Left forelimb (tissue), 1 donor: ENCODE measurements at regions not wholly inside any gene's neighbourhood (a gene's known extent, or its start where the extent isn't known, plus 50 kb on each side); places are given as distances from the start of the nearest gene placed in this dataset.
A peak's percentile ranks its signal among the peaks of the same experiment; 100 is the strongest.
"Not testable (repeated sequence)": the region's sequence is repeated elsewhere in the genome, so short reads cannot be mapped to it uniquely, and the experiment has no call there.

ENCODE experiments used
- DNase-seq: peaks from one replicate; pipeline ENCODE4 v3.0.0-alpha.2; 2018; ENCODE audit warnings: low spot score

DNA sequence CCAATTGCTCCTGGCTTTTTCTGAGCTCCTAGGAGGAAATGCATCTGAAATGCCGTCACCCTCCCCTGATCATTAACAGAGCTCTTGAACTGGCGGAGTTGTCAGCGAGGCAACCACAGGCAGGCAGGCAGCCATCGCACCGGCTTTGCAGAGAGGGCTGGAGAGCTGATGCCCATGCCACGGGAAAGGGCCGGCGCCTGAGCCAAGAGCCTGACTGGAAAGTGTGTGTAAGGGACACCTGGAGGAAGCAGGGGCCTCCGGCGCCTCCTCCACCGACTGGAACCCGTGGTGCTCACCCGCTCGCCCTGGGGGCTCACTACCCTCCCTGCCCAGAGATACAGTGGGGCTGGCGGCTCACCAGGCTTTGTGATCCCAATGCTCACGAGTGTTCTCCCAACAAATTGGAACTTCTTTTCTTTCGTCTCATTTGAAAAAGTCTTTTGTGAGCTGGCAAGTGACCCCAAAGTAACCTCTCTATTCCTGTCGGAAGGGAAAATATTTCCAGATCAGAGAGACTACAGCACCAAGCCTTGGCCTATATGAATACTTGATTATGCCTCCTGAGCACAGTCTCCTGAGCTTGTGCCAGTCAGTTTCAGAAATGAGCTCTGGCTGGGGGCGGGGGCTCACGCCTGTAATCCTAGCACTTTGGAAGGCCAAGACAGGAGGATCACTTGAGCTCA is 97.7 kb upstream of the SLC25A33 start:
- DNase-seq = peak; percentile 84

DNA sequence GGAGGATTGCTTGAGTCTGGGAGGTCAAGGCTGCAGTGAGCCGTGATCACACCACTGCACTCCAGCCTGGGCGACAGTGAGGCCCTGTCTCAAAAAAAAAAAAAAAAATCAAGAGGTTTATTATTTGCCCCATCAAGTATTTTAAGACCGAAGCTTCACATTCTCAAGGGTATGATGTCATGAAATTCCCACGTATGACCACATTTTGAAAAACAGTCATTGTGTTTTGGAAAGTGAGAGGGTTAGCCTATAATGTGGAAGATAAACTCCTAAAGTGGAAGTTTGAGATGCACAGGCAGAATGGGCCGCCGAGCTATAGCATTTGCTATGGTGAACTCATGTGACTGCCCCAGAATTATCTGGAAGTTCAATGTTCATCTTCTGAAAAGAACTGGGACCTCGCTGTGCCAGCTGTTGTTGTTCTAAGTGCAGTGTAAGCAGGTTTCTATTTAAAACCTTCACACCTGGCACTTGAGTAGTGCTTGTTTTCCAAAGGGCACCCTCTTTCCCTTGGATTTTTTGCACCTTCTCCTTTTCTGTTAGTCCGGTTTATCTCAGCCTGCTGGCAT is 96.9 kb upstream of the SLC25A33 start:
- DNase-seq = no peak

GRCh38 chr1:9442986-9443385 is 96.3 kb upstream of the SLC25A33 start:
- no peak for DNase-seq

DNA sequence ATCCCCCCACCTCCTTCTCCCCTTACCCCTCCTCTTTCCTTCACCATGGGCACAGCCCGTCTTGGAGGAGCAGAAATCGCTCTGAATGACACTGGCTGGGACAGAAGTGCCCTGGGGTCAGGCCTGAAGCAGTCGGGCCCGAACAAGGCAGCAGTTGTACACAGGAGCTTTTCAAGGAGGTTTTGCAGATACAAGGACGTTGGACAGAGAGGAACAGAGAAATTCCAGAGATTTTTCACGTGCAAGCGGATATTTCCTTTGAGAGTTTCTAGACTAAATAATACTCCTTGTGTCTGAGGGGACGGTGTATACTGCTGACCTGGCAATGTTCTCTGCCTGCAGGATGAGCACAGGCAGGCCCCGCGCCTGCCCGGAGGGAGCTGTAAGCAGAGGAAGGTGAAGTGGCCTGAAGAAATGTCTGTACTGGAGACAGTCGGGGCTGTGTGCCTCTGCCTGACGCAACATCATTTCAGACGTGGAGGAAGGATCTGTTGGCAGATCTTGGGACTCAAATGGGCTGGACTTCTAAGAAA is 95.3 kb upstream of the SLC25A33 start:
- no peak for DNase-seq

DNA sequence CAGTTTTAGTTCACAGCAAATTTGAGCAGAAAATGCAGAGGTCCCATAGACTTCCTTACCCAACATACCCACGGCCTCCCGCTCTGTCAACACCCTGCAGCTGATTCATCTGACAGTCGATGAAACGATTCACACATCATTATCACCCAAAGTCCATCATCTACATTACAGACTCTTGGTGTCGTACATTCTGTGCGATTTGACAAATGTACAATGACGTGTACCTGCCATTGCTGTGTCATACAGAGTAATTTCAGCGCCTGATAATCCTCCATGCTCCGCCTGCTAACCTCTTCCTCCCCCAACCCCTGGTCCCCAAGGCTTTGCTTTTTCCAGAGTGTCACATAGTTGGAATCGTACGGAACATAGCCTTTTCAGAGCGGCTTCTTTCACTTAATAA is 94.7 kb upstream of the SLC25A33 start:
- DNase-seq = no peak

DNA sequence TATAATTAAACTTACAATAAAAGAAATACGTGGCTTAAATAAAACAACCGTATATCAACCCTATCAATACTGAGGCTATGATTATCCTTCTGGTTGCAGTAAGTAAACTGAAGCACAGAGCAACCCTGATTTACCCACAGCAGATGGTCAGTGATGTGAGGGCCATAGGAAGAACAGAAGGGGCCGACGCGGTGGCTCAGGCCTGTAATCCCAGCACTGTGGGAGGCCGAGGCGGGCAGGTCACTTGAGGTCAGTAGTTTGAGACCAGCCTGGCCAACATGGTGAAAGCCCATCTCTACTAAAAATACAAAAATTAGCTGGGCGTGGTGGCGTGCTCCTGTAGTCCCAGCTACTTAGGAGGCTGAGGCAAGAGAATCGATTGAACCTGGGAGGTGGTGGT is 94.2 kb upstream of the SLC25A33 start:
- not testable (repeated sequence) for DNase-seq

- no peak for DNase-seq
Observed at GRCh38 chr1:9447215-9447960, 91.9 kb upstream of the SLC25A33 start.

DNA sequence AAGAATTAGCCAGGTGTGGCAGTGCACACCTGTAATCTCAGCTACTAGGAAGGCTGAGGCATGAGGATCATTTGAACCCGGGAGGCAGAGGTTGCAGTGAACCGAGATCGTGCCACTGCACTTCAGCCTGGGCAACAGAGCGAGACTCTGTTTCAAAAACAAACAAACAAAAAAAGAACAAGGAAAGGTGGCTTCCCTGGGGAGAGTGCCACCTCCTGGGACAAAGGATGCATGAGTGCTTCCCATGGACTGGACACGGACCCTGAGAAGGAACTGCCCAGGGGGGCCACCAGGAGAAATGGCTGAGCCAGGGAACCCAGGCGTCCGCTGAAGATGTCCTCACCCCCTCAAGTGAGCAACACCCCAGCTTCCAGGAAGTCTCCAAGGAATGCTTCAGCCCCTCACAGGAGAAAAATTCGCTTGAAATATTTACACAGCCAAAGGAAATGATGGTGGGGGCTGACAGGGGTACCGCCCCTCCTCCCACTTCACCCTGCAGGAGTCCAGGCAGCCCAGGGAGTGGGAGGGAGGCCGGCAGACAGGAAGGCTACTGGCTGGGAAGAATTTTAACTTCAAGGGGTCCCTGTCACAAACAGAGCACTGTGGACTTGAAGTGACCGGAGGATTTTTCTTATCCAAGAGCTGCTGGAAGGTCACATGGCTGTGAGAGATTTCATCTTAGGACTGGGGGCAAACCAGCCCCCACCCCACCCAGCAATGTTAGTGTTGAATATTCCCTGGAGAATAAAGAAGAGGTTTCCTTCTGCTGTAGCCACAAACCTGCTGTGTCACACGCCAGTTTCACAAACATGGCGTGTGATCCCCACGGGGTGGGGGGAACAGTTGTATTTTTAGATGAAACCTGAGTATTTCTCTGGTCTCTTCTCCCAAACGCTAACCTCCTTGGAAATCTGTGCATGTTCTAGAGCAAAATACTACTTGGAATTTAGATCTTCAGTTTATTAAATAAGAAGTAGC is 90.8 kb upstream of the SLC25A33 start:
- DNase-seq = no peak

DNA sequence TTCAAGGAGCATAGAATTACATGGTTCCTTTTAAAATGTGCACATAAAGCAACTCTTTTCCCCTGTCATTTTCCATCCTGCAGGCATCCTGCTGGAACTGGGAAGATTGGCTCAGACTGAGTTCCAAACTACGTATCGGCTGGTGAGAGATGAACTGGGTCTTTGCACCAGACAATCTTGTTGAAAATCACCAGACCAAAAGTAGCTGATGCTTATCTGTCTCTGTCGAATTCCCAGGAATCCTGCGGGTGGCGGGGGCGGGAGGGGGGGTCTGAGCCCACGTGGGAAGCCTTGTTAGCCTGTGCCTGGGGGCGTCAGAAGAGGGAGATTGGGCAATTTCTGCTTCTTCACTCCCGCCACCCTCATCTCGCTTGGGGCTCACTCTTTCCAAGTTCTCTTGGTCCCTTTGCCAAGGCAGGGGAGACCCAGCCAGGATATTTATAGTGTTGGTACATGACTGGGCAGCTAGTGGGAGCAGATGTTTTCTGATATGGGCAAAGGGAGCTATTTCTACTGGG is 90.1 kb upstream of the SLC25A33 start:
- DNase-seq = no peak

GRCh38 chr1:9449976-9450696 is 89.1 kb upstream of the SLC25A33 start:
- no peak for DNase-seq

DNA sequence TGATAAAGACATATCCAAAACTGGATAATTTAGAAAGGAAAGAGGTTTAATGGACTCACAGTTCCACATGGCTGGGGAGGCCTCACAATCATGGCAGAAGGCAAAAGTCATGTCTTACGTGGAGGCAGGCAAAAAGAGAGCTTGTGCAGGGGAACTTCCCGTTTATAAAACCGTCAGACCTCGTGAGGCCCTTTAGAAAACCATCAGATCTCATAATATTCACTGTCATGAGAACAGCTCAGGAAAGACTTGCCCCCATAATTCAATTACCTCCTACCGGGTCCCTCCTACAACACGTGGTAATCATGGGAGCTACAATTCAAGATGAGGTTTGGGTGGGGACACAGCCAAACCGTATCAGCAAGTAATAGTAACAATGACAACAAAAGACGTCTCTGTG is 88.2 kb upstream of the SLC25A33 start:
- DNase-seq = no peak

GRCh38 chr1:9452516-9453140 is 86.6 kb upstream of the SLC25A33 start:
- no peak for DNase-seq

- DNase-seq = no peak
Observed at GRCh38 chr1:9453375-9453774, 85.9 kb upstream of the SLC25A33 start.

DNA sequence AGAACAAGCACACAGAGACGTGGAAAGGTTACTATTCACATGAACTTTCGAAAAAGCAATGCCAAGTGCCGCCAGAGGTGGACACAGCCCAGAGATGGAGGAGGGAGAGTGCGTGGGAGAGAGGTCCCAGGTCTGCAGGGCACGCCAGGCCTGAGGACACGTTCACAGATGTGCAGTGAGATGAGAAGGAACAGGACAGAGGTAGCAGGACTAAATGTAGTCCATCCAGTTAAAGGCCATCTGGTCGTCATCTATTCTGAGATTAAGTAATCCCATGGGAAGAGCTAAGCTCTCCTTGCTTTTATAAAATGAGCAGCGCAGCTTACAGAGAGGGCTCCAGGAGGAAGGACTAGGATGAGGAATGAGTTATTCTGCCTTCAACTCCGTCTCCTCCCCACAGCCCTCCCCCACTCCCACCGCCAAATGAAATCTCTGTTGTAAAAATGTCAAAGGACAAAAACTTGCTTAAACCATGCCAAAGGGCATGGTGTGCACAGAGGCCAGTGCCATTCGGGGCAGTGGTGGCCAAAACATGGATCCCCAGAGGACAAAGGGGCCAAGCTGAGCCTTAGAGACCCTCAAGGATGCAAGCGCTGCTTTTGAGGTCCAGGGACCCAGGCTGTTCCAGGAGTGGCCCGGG is 85.4 kb upstream of the SLC25A33 start:
- DNase-seq = no peak

- DNase-seq = no peak
Observed at GRCh38 chr1:9454494-9455066, 84.7 kb upstream of the SLC25A33 start.

DNA sequence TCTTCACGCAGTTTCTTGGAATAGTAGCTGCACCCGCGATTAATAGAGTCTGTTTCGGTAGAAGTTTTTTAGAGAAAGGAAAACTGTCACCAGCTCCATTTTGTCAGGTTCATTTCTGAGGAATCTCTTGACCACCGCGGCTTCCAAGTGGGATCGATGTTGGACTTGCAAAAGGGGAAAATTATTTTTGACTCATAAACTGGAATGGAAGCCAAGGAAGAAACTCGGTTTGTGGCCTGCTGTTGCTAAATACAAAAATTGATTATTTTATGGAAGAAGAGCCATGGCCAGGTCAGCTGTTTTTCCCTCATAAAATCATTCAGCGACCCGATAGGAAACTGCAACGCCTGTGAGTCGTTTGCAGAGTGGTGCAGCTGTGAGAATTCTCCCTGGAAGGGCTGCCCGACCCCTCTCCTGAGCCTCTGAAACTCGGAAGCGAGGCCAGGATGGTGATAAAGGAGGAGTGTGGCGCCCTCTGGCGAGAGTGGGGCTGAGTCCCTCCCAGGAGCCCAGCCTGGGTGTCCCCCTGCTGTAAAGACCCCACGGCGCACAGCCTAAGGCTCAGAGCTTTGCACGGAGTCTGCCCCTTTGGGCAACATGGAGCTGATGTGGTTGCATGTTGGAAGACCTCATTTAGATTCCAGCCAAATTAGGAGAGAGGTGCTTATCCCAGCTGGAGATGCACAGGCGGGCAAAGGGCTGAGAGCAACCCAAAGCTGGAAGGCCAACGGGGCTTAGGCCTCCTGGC is 83.6 kb upstream of the SLC25A33 start:
- DNase-seq = peak; percentile 89

DNA sequence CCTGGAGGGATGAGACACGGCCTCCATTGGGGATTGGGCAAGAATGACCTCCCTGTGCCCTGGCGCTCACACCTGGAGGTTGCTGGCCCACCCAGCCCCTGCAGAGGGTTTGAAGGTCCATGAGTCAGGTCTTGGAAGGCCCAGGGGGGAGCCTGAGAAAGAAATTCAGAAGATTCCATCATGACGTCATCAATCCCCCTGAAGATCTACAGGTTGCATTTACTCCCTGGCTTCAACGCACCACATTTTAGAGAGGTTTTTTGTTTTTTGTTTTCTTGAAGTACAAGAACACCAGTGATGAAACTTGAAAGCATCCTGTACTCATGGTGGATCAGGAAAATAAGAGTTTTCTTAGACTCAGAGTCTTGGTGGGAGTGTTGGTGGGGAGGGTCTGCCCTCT is 82.4 kb upstream of the SLC25A33 start:
- DNase-seq = no peak

GRCh38 chr1:9459816-9460407 is 79.4 kb upstream of the SLC25A33 start:
- DNase-seq = no peak

- DNase-seq = no peak
Observed at GRCh38 chr1:9465640-9466039, 73.6 kb upstream of the SLC25A33 start.
